ENCODE measurements at regions not wholly inside any gene's neighbourhood (a gene's known extent, or its start where the extent isn't known, plus 50 kb on each side); places are given as distances from the start of the nearest gene placed in this dataset.

DNA sequence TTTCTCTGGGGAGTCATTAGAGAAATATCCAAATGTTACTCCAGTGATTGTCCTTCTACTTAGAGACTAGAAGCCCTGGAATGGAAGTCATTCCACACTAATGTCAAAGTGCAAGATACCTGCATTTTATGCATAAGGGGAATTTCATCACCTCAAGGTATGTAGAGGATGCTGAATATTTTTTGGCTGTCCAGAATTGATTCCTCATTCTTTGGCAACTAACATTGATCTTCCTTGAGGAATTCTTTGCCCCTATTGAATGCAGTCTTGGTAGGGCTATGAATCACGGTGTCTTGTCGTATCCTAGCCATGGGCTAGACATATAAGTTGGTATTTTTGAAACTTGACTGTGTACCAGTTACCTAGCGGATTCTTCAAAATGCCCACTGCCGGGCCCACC is 271.1 kb downstream of the CNTN3 start:
- TF ChIP-seq, protein P1, sequence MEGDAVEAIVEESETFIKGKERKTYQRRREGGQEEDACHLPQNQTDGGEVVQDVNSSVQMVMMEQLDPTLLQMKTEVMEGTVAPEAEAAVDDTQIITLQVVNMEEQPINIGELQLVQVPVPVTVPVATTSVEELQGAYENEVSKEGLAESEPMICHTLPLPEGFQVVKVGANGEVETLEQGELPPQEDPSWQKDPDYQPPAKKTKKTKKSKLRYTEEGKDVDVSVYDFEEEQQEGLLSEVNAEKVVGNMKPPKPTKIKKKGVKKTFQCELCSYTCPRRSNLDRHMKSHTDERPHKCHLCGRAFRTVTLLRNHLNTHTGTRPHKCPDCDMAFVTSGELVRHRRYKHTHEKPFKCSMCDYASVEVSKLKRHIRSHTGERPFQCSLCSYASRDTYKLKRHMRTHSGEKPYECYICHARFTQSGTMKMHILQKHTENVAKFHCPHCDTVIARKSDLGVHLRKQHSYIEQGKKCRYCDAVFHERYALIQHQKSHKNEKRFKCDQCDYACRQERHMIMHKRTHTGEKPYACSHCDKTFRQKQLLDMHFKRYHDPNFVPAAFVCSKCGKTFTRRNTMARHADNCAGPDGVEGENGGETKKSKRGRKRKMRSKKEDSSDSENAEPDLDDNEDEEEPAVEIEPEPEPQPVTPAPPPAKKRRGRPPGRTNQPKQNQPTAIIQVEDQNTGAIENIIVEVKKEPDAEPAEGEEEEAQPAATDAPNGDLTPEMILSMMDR (conservative IDR thresholded peaks at IDR 0.05) = no peak

DNA sequence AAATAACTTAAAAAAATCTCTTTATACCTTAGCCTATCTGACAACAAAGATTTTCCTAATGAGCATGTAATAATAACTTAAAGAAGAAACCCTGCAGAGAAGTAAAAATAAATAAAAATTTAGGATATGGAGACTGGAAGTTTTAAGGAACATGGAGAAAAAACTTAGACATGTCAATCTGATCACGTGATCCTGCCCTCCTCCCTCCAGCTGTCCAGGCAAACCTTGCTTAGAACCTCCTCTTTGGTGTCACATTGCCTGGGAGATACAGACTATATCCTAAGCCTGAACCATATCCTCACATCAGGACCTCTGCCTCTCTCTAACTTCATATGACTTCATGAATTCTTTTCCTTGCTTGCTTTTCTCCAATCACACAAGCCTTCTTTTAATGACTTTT is 275.5 kb downstream of the CNTN3 start:
- H3K36me3 Mint-ChIP-seq (ENCODE audit: low read depth) = no peaks in the 10 kb centered on the region
- no peak overlapping the region for H3K4me3 Mint-ChIP-seq
- no peak overlapping the region for H3K27ac Mint-ChIP-seq (ENCODE audit: unreplicated experiment)
- DNase-seq (ENCODE audit: low read depth, low spot score) = no peak
- H3K4me1 Mint-ChIP-seq = no peaks in the 10 kb centered on the region
- H3K9me3 Mint-ChIP-seq = peaks cover 2% of the 10 kb centered on the region
- H3K27me3 Mint-ChIP-seq (ENCODE audit: low read depth) = no peaks in the 10 kb centered on the region
- TF ChIP-seq, protein P1 (conservative IDR thresholded peaks at IDR 0.05) = no peak

More for the DNA sequence above, 271.1 kb downstream of the CNTN3 start:
- Mint-ChIP-seq H3K27me3 (ENCODE audit: low read depth) (no peaks in the 10 kb centered on the region), H3K9me3 (peaks cover 2% of the 10 kb centered on the region), H3K4me3 (no peak overlapping the region), H3K4me1 (no peaks in the 10 kb centered on the region), H3K27ac (ENCODE audit: unreplicated experiment) (no peak overlapping the region), H3K36me3 (ENCODE audit: low read depth) (no peaks in the 10 kb centered on the region)
- no peak for DNase-seq (ENCODE audit: low read depth, low spot score)

DNA sequence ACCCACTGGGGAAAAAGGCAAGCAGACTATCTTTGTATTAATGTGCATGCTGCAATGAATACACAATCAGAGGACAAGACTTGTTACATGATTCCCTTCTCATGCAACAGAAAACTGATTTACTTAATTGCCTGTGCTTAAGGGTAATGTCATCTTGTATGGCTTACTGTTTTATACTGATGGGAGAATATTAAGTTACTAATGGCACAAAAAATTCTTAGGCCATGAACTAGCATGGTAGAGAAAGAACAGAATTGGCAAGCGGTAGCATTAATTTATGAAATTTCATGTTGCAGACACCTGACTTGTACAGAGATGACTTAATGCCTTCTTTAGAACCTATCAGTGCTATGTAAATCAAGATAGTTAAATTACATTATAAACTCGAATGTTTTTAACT is 282.3 kb downstream of the CNTN3 start:
- Mint-ChIP-seq H3K4me3 (no peak overlapping the region), H3K4me1 (no peaks in the 10 kb centered on the region), H3K36me3 (ENCODE audit: low read depth) (no peaks in the 10 kb centered on the region), H3K27ac (ENCODE audit: unreplicated experiment) (no peak overlapping the region), H3K27me3 (ENCODE audit: low read depth) (no peaks in the 10 kb centered on the region), H3K9me3 (no peaks in the 10 kb centered on the region)
- TF ChIP-seq, protein P1 (conservative IDR thresholded peaks at IDR 0.05) = no peak
- DNase-seq (ENCODE audit: low read depth, low spot score) = no peak

DNA sequence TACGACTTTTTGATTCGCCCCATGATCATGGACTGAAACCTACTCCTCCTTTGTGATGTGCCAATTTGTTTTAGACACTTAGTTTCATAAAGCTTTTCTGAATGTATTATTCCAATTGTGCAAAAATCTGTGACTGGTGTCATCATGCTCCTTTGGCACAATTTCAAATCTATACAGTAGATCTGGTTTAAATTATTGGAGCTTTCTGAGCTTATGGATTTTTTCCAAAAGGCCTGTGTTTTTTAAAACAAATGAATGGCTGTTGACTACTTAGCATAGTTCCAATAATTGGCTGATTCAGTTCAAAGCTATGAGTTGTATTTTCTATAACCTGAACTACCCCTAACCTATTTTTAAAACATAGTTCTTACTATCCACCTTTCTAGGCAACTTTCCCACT is 282.7 kb downstream of the CNTN3 start:
- H3K4me1 Mint-ChIP-seq = no peaks in the 10 kb centered on the region
- no peaks in the 10 kb centered on the region for H3K9me3 Mint-ChIP-seq
- H3K27me3 Mint-ChIP-seq (ENCODE audit: low read depth) = no peaks in the 10 kb centered on the region
- no peak overlapping the region for H3K27ac Mint-ChIP-seq (ENCODE audit: unreplicated experiment)
- no peaks in the 10 kb centered on the region for H3K36me3 Mint-ChIP-seq (ENCODE audit: low read depth)
- no peak overlapping the region for H3K4me3 Mint-ChIP-seq
- DNase-seq (ENCODE audit: low read depth, low spot score) = no peak
- TF ChIP-seq, protein P1 (conservative IDR thresholded peaks at IDR 0.05) = no peak

DNA sequence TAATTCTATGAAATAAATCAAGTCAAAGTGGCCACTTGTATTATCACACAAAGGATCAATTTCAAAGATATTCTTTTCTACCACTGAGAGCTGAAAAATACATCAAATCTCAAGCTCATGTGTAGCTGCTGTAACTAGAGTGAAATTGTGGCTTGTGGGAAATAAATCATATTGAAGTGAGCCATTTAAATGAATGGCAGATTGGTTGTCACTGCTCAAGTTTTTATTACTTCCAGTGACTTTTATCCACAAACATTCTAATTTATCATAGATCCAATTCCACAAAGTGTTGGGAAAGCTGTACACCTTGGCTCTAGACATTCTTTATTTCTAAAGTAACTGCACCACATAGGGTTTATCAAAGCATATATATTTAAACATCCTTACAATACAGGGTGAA is 285.4 kb downstream of the CNTN3 start:
- TF ChIP-seq, protein P1 (conservative IDR thresholded peaks at IDR 0.05) = no peak
- no peaks in the 10 kb centered on the region for H3K4me1 Mint-ChIP-seq
- H3K36me3 Mint-ChIP-seq (ENCODE audit: low read depth) = no peaks in the 10 kb centered on the region

DNA sequence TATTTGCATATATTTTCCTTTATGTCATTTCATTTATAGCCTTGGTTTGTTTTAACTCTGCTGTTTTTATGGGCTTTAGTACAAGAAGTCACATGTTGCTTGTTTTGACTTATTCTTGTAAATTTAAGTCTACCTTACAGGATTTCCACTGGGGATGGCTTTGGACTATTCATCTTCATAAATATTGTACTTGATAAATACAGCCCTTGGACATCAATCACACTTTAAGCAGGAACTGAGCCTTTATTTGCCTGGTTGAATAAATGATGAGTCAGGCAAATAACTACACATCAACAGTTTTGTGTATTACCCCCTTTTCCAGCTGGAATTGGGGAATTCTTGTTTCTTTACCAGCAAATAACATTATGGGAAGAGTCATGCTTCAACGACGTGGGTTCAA is 286.0 kb downstream of the CNTN3 start:
- no peak overlapping the region for H3K4me3 Mint-ChIP-seq
- H3K9me3 Mint-ChIP-seq = no peaks in the 10 kb centered on the region
- no peaks in the 10 kb centered on the region for H3K4me1 Mint-ChIP-seq
- DNase-seq (ENCODE audit: low read depth, low spot score) = no peak
- H3K27me3 Mint-ChIP-seq (ENCODE audit: low read depth) = no peaks in the 10 kb centered on the region
- TF ChIP-seq, protein P1 (conservative IDR thresholded peaks at IDR 0.05) = no peak
- H3K27ac Mint-ChIP-seq (ENCODE audit: unreplicated experiment) = no peak overlapping the region
- H3K36me3 Mint-ChIP-seq (ENCODE audit: low read depth) = no peaks in the 10 kb centered on the region

More for the DNA sequence above, 285.4 kb downstream of the CNTN3 start:
- no peak for DNase-seq (ENCODE audit: low read depth, low spot score)
- Mint-ChIP-seq H3K9me3 (no peaks in the 10 kb centered on the region), H3K27ac (ENCODE audit: unreplicated experiment) (no peak overlapping the region), H3K4me3 (no peak overlapping the region), H3K27me3 (ENCODE audit: low read depth) (no peaks in the 10 kb centered on the region)
